Esophagus muscularis mucosa (tissue), 3 donors: ENCODE measurements at regions not wholly inside any gene's neighbourhood (a gene's known extent, or its start where the extent isn't known, plus 50 kb on each side); places are given as distances from the start of the nearest gene placed in this dataset.

Source experiments
- POLR2A ChIP-seq: fragments of 450-650 bp; IDR thresholded peaks from one replicate; pipeline ENCODE4 v1.6.1; 2017; ENCODE audit warnings: antibody characterized with exemption, moderate library complexity, mild to moderate bottlenecking, low read depth
- TF ChIP-seq, protein P1 (sequence below), 3 experiments: fragments of 200-600 bp in 2 of 3; fragments of 450-650 bp in 1 of 3; sonication (generic) in 2 of 3; IDR thresholded peaks; one replicate each; pipeline ENCODE4 v1.5.1; 2017 to 2019; ENCODE audit warnings: antibody characterized with exemption in 3 of 3, mild to moderate bottlenecking in 2 of 3, moderate library complexity in 1 of 3

DNA sequence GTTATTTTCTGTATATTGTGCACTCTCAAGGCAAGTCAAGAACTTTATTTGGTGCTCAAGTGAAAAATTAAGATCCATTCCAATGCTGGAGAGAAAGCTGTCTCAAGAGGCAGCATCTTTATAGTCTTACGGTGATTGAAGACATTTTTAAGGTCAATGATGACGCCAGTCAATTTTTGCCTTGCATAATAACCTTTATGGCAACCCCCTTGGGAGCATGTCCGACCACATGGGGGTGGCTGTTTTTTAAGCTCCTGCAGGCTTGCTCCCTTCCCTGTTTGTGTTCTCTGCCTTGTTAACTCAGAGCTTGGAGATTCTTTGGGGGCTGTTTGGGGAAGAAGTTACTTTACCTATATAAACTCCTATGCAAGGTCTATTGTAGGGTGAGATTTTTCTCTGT is 109.6 kb upstream of the FERMT1 start:
- TF ChIP-seq, protein P1, sequence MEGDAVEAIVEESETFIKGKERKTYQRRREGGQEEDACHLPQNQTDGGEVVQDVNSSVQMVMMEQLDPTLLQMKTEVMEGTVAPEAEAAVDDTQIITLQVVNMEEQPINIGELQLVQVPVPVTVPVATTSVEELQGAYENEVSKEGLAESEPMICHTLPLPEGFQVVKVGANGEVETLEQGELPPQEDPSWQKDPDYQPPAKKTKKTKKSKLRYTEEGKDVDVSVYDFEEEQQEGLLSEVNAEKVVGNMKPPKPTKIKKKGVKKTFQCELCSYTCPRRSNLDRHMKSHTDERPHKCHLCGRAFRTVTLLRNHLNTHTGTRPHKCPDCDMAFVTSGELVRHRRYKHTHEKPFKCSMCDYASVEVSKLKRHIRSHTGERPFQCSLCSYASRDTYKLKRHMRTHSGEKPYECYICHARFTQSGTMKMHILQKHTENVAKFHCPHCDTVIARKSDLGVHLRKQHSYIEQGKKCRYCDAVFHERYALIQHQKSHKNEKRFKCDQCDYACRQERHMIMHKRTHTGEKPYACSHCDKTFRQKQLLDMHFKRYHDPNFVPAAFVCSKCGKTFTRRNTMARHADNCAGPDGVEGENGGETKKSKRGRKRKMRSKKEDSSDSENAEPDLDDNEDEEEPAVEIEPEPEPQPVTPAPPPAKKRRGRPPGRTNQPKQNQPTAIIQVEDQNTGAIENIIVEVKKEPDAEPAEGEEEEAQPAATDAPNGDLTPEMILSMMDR (IDR thresholded peaks at IDR 0.05), result no peak
- TF ChIP-seq POLR2A, result no peak
